ENCODE measurements at regions not wholly inside any gene's neighbourhood (a gene's known extent, or its start where the extent isn't known, plus 50 kb on each side); places are given as distances from the start of the nearest gene placed in this dataset.

DNA sequence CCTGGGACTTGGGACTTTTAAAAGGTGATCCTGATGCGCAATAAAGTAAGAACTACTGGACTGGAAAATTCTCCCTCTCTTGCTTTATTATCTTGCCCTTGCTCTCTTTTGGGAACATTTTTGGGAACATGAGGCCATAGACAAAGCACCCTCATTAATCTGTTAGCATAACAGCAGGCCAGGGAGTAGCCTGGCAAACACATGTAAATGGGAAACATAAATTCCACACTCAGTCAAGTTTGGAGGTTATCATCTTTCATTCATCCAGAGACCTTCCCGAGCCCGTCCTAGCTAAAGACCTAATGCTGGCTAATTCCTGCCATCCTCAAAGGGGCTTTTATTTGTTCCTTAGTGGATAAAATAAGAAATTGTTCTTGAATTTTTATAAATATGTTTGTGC, 162.8 kb upstream of the ARX start:
- no peaks in the 10 kb centered on the region for H3K4me1 Mint-ChIP-seq (ENCODE audit: low read depth)
- intact Hi-C loops (cut with micrococcal nuclease), result no loop called here
- H3K27me3 Mint-ChIP-seq, result peaks cover 5% of the 10 kb centered on the region
- POLR2A ChIA-PET, result no interaction called here
- DNase-seq (no peak), ATAC-seq (no peak)
- CTCF ChIA-PET, result no interaction called here
- no peaks in the 10 kb centered on the region for H3K36me3 Mint-ChIP-seq (ENCODE audit: low read depth)
- no peak overlapping the region for H3K27ac Mint-ChIP-seq
- H3K9me3 Mint-ChIP-seq, result no peaks in the 10 kb centered on the region
- H3K4me3 Mint-ChIP-seq, result no peak overlapping the region
- TF ChIP-seq, protein P1, sequence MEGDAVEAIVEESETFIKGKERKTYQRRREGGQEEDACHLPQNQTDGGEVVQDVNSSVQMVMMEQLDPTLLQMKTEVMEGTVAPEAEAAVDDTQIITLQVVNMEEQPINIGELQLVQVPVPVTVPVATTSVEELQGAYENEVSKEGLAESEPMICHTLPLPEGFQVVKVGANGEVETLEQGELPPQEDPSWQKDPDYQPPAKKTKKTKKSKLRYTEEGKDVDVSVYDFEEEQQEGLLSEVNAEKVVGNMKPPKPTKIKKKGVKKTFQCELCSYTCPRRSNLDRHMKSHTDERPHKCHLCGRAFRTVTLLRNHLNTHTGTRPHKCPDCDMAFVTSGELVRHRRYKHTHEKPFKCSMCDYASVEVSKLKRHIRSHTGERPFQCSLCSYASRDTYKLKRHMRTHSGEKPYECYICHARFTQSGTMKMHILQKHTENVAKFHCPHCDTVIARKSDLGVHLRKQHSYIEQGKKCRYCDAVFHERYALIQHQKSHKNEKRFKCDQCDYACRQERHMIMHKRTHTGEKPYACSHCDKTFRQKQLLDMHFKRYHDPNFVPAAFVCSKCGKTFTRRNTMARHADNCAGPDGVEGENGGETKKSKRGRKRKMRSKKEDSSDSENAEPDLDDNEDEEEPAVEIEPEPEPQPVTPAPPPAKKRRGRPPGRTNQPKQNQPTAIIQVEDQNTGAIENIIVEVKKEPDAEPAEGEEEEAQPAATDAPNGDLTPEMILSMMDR (IDR thresholded peaks at IDR 0.05), result no peak

DNA sequence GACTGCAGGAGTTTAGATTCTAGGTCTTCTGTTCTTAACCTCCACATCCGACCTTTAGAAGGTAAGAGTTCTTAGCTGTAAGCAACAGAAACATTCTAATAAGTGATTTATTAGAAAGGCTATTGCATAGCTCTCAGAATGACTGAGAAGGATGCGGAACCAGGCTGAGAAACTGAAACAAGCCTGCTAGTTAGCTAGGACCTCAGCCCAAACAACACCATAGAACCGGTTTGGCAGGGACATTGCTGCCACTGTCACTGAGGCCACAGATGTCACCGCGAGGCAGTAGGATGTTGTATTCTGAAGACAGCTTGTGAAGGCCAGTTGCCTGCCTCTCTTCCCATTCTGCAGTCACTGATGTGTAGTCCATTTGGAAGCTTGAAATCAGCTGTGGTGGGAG, 160.0 kb upstream of the ARX start:
- POLR2A ChIA-PET, result no interaction called here
- TF ChIP-seq, protein P1 (IDR thresholded peaks at IDR 0.05), result no peak
- no peak for ATAC-seq

DNA sequence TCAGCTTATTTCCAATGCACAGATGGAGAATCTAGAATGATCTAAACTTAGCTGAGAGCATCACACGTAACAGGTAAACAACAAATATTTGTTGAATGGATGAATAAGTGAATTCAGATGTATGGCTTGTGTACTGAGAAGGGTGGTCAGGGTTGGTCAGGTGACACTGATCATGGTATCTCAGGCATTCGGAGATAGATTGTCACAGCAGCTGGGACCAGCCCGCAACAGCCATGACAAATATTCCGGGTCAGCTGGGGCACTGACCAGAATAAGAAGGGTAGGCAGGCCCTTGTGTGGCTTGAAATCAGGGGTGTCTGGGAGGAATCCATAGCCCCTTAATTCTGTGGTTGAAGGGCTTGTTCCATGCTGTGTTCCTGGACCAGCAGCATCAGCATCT, 159.4 kb upstream of the ARX start:
- Mint-ChIP-seq H3K9me3 (no peaks in the 10 kb centered on the region), H3K4me3 (no peak overlapping the region), H3K4me1 (ENCODE audit: low read depth) (no peaks in the 10 kb centered on the region), H3K27ac (no peak overlapping the region), H3K27me3 (peaks cover 3% of the 10 kb centered on the region), H3K36me3 (ENCODE audit: low read depth) (no peaks in the 10 kb centered on the region)
- ChIA-PET POLR2A (no interaction called here), CTCF (no interaction called here)
- DNase-seq (no peak), ATAC-seq (no peak)
- intact Hi-C loops (cut with micrococcal nuclease), result no loop called here
- TF ChIP-seq, protein P1 (IDR thresholded peaks at IDR 0.05), result no peak

More for the DNA sequence above, 160.0 kb upstream of the ARX start:
- DNase-seq, result no peak
- Mint-ChIP-seq H3K36me3 (ENCODE audit: low read depth) (no peaks in the 10 kb centered on the region), H3K27me3 (peaks cover 5% of the 10 kb centered on the region), H3K4me3 (no peak overlapping the region), H3K27ac (no peak overlapping the region), H3K9me3 (no peaks in the 10 kb centered on the region), H3K4me1 (ENCODE audit: low read depth) (no peaks in the 10 kb centered on the region)
- intact Hi-C loops (cut with micrococcal nuclease), result no loop called here
- CTCF ChIA-PET, result no interaction called here

DNA sequence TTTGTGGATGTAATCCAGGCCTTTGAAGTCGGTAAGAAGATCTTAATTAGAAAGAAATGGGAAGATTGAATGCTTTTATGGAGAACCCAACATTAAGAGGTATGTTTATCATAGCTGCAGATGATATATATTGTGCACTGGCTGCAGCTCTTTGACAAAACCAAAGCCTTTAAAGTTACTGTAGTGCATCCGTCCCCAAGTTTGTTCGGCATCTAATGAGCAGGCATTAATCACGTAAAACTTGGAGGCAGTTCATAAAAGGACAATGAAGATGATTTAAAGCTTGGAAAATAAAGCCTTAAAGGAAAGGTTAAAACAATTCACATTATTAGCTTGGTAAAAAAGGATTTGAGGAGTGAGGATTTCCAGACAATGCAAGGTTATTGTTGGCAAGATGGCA, 150.8 kb upstream of the ARX start:
- Mint-ChIP-seq H3K27me3 (no peaks in the 10 kb centered on the region), H3K4me1 (ENCODE audit: low read depth) (no peaks in the 10 kb centered on the region), H3K27ac (no peak overlapping the region), H3K36me3 (ENCODE audit: low read depth) (no peaks in the 10 kb centered on the region), H3K9me3 (no peaks in the 10 kb centered on the region), H3K4me3 (no peak overlapping the region)
- ChIA-PET CTCF (no interaction called here), POLR2A (no interaction called here)
- ATAC-seq (no peak), DNase-seq (no peak)
- intact Hi-C loops (cut with micrococcal nuclease), result no loop called here
- TF ChIP-seq, protein P1 (IDR thresholded peaks at IDR 0.05), result no peak

DNA sequence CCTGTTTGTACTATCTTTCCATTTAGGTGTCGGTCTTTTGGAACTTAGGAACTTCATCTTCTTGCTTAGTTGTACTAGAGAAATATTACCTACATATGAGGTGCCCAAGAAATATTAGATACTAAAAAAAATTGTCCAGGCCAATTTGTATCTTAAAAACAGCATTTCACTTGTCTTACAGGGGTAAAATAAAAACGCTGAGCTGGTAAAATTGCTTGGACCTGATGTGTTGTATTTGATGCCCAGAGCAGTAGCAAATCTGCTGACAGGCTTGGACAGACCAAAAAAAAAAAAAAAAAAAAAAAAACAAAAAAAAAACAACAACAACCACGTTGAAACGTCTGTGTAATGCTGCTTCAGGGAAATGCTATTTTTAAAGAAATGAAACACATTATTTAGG, 150.4 kb upstream of the ARX start:
- no peak overlapping the region for H3K4me3 Mint-ChIP-seq
- TF ChIP-seq, protein P1 (IDR thresholded peaks at IDR 0.05), result no peak
- CTCF ChIA-PET, result no interaction called here
- DNase-seq (no peak), ATAC-seq (no peak)
- intact Hi-C loops (cut with micrococcal nuclease), result no loop called here
- POLR2A ChIA-PET, result no interaction called here
- H3K27me3 Mint-ChIP-seq, result no peaks in the 10 kb centered on the region
- H3K4me1 Mint-ChIP-seq (ENCODE audit: low read depth), result no peaks in the 10 kb centered on the region
- H3K27ac Mint-ChIP-seq, result no peak overlapping the region
- no peaks in the 10 kb centered on the region for H3K9me3 Mint-ChIP-seq
- no peaks in the 10 kb centered on the region for H3K36me3 Mint-ChIP-seq (ENCODE audit: low read depth)
